ENCODE measurements at regions not wholly inside any gene's neighbourhood (a gene's known extent, or its start where the extent isn't known, plus 50 kb on each side); places are given as distances from the start of the nearest gene placed in this dataset.

- H3K9me3 ChIP-seq (ENCODE audit: control insufficient read depth, insufficient read depth, low read depth, low read length): no peaks in the 10 kb centered on the region
- no peak for DNase-seq (ENCODE audit: low read depth, low spot score)
- H3K36me3 ChIP-seq (ENCODE audit: control insufficient read depth, insufficient read depth, low read length): no peaks in the 10 kb centered on the region
- H3K27me3 ChIP-seq (ENCODE audit: control insufficient read depth, insufficient read depth, low read length): no peaks in the 10 kb centered on the region
- no peak for ATAC-seq
- no peak overlapping the region for H3K27ac ChIP-seq (ENCODE audit: low read length)
- H3K4me1 ChIP-seq (ENCODE audit: control insufficient read depth, insufficient read depth, low read length): no peaks in the 10 kb centered on the region
- no TSS peak for BruUV-seq (replicated peaks)
- ChIA-PET POLR2A (no interaction called here), CTCF (no interaction called here)
- TF ChIP-seq POLR2AphosphoS5 (IDR thresholded peaks at IDR 0.05; ENCODE audit: low read depth, low read length): no peak
- no peak for TF ChIP-seq TCF7L2 (IDR thresholded peaks at IDR 0.05; ENCODE audit: low read depth, low read length)
- no peak for TF ChIP-seq REST (IDR thresholded peaks at IDR 0.05; ENCODE audit: insufficient read depth in 1 of 2, low read depth in 2 of 2, low read length in 1 of 2)
- no peak for TF ChIP-seq CTCF (IDR thresholded peaks at IDR 0.05)
- no peak for TF ChIP-seq SIN3A (IDR thresholded peaks at IDR 0.05; ENCODE audit: borderline replicate concordance, insufficient read depth, low read depth, low read length)
- in situ Hi-C loops (cut with HindIII; ENCODE audit: low pct_unique_long_range_greater_than_20kb, low sequenced_read_pairs) (no loop called here), intact Hi-C loops (cut with micrococcal nuclease; ENCODE audit: unreplicated experiment) (no loop called here)
- no peak overlapping the region for H3K4me3 ChIP-seq (ENCODE audit: low read depth in 2 of 2, low read length in 2 of 2)
Measured at GRCh38 chr18:29163596-29163995, 986.7 kb upstream of the CDH2 start.

GRCh38 chr18:29161429-29161828 lies 984.5 kb upstream of the CDH2 start:
- Histone ChIP-seq H3K36me3 (ENCODE audit: control insufficient read depth, insufficient read depth, low read length) (no peaks in the 10 kb centered on the region), H3K9me3 (ENCODE audit: control insufficient read depth, insufficient read depth, low read depth, low read length) (no peaks in the 10 kb centered on the region), H3K4me1 (ENCODE audit: control insufficient read depth, insufficient read depth, low read length) (no peaks in the 10 kb centered on the region), H3K27ac (ENCODE audit: low read length) (no peak overlapping the region), H3K27me3 (ENCODE audit: control insufficient read depth, insufficient read depth, low read length) (no peaks in the 10 kb centered on the region), H3K4me3 (ENCODE audit: low read depth in 2 of 2, low read length in 2 of 2) (no peak overlapping the region)
- BruUV-seq (replicated peaks): no TSS peak
- no peak for TF ChIP-seq CTCF (IDR thresholded peaks at IDR 0.05)
- no peak for TF ChIP-seq REST (IDR thresholded peaks at IDR 0.05; ENCODE audit: insufficient read depth in 1 of 2, low read depth in 2 of 2, low read length in 1 of 2)
- no peak for TF ChIP-seq POLR2AphosphoS5 (IDR thresholded peaks at IDR 0.05; ENCODE audit: low read depth, low read length)
- TF ChIP-seq SIN3A (IDR thresholded peaks at IDR 0.05; ENCODE audit: borderline replicate concordance, insufficient read depth, low read depth, low read length): no peak
- TF ChIP-seq TCF7L2 (IDR thresholded peaks at IDR 0.05; ENCODE audit: low read depth, low read length): no peak
- ChIA-PET CTCF (no interaction called here), POLR2A (no interaction called here)
- DNase-seq (ENCODE audit: low read depth, low spot score) (no peak), ATAC-seq (no peak)
- in situ Hi-C loops (cut with HindIII; ENCODE audit: low pct_unique_long_range_greater_than_20kb, low sequenced_read_pairs) (no loop called here), intact Hi-C loops (cut with micrococcal nuclease; ENCODE audit: unreplicated experiment) (no loop called here)

Measured in Panc1 (cell line).